Astrocyte of the spinal cord (primary cell): ENCODE measurements at regions not wholly inside any gene's neighbourhood (a gene's known extent, or its start where the extent isn't known, plus 50 kb on each side); places are given as distances from the start of the nearest gene placed in this dataset.
"Not testable (repeated sequence)": the region's sequence is repeated elsewhere in the genome, so short reads cannot be mapped to it uniquely, and the experiment has no call there.

ENCODE experiments used
- DNase-seq: peaks from one replicate; pipeline ENCODE4 v3.0.0; 2011; ENCODE audit warnings: low read depth, low spot score
- H3K4me3 ChIP-seq: 2 replicates; pipeline ENCODE4 v1.5.1; 2011; ENCODE audit warnings: low read depth, mild to moderate bottlenecking, low read length, moderate library complexity
- CTCF ChIP-seq: IDR thresholded peaks from 2 replicates; pipeline ENCODE4 v1.5.1; 2012; ENCODE audit warnings: low read depth, mild to moderate bottlenecking, low read length, inconsistent platforms
- in situ Hi-C: cut with HindIII; loops from 2 replicates; pipeline ENCODE4 v1.10.0; 2017; ENCODE audit warnings: low sequenced_read_pairs

GRCh38 chr9:18063856-18064390 is 410.0 kb upstream of the ADAMTSL1 start:
- in situ Hi-C loops = no loop called here
- DNase-seq = no peak
- TF ChIP-seq CTCF = no peak
- no peak overlapping the region for H3K4me3 ChIP-seq

- H3K4me3 ChIP-seq, DNase-seq, in situ Hi-C loops: not testable (repeated sequence)
These were observed 407.3 kb upstream of the ADAMTSL1 start for GRCh38 chr9:18066608-18067007.

- DNase-seq = no peak
- no peak overlapping the region for H3K4me3 ChIP-seq
- in situ Hi-C loops = no loop called here
- no peak for TF ChIP-seq CTCF
These were observed 406.3 kb upstream of the ADAMTSL1 start for GRCh38 chr9:18067548-18068120.

- TF ChIP-seq CTCF = no peak
- in situ Hi-C loops = no loop called here
- H3K4me3 ChIP-seq = no peak overlapping the region
- DNase-seq = no peak
These were observed 405.1 kb upstream of the ADAMTSL1 start for GRCh38 chr9:18068900-18069299.

- no peak overlapping the region for H3K4me3 ChIP-seq
- no peak for TF ChIP-seq CTCF
- DNase-seq = no peak
- in situ Hi-C loops = no loop called here
These were observed 402.3 kb upstream of the ADAMTSL1 start for GRCh38 chr9:18071651-18072060.

GRCh38 chr9:18073002-18073401 is 401.0 kb upstream of the ADAMTSL1 start:
- no peak for TF ChIP-seq CTCF
- no peak for DNase-seq
- in situ Hi-C loops = no loop called here
- no peak overlapping the region for H3K4me3 ChIP-seq

- H3K4me3 ChIP-seq = no peak overlapping the region
- in situ Hi-C loops = no loop called here
- TF ChIP-seq CTCF = no peak
- no peak for DNase-seq
These were observed 399.9 kb upstream of the ADAMTSL1 start for GRCh38 chr9:18074041-18074440.
